OCI-LY7 (cell line): ENCODE measurements at regions not wholly inside any gene's neighbourhood (a gene's known extent, or its start where the extent isn't known, plus 50 kb on each side); places are given as distances from the start of the nearest gene placed in this dataset.

Experiments used
- BruUV-seq: library from RNA; stranded (reverse); fragments of 400-500 nt; replicated peaks from 2 replicates; lab custom pipeline; 2021; lab: Mats Ljungman, UMichigan
- CTCF ChIA-PET: fragments of 300-600 bp; sonication (Branson Sonifier 250); formaldehyde crosslinking; loops from one replicate; lab custom pipeline; 2022; ENCODE audit warnings: antibody characterized with exemption; ENCODE audit not compliant: unreplicated experiment; lab: Charles Lee
- POLR2A ChIA-PET: fragments of 300-600 bp; sonication (Branson Sonifier 250); formaldehyde crosslinking; loops from one replicate; lab custom pipeline; 2022; ENCODE audit warnings: antibody characterized with exemption; lab: Charles Lee
- DNase-seq: peaks from one replicate; pipeline ENCODE4 v3.0.0-alpha.2; 2015; ENCODE audit warnings: low spot score
- H2AFZ ChIP-seq: fragments of 200-600 bp; sonication (generic), shearing (Covaris generic); 2 replicates; pipeline ENCODE4 v1.6.1; 2014; ENCODE audit warnings: mild to moderate bottlenecking, antibody characterized with exemption, low read length, moderate library complexity
- H3K27ac ChIP-seq: fragments of 200-600 bp; sonication (generic); 2 replicates; pipeline ENCODE4 v1.5.1; 2014; ENCODE audit warnings: mixed run types, low read depth, mild to moderate bottlenecking, moderate library complexity, low read length, inconsistent platforms; ENCODE audit not compliant: poor library complexity, severe bottlenecking
- H3K36me3 ChIP-seq: fragments of 200-600 bp; sonication (generic); 2 replicates; pipeline ENCODE4 v1.6.1; 2014; ENCODE audit warnings: mild to moderate bottlenecking, antibody characterized with exemption, low read length, moderate library complexity, mixed read lengths; ENCODE audit not compliant: insufficient read depth
- H3K4me1 ChIP-seq: fragments of 200-600 bp; sonication (generic); 2 replicates; pipeline ENCODE4 v1.5.1; 2014; ENCODE audit warnings: mild to moderate bottlenecking, low read length; ENCODE audit not compliant: insufficient read depth, poor library complexity, severe bottlenecking
- H3K4me2 ChIP-seq: fragments of 200-600 bp; sonication (generic); 2 replicates; pipeline ENCODE4 v1.6.1; 2014; ENCODE audit warnings: mild to moderate bottlenecking, low read length
- H3K4me3 ChIP-seq: fragments of 200-600 bp; sonication (generic); 2 replicates; pipeline ENCODE4 v1.5.1; 2014; ENCODE audit warnings: mild to moderate bottlenecking, low read depth, low read length; ENCODE audit not compliant: poor library complexity, severe bottlenecking
- H3K79me2 ChIP-seq: fragments of 200-600 bp; sonication (generic); 2 replicates; pipeline ENCODE4 v1.6.1; 2016; ENCODE audit warnings: low read depth, mild to moderate bottlenecking, low read length, moderate library complexity, mixed read lengths; ENCODE audit not compliant: insufficient read depth
- H3K9me2 ChIP-seq: fragments of 200-600 bp; sonication (generic); 2 replicates; pipeline ENCODE4 v1.6.1; 2016; ENCODE audit warnings: mild to moderate bottlenecking, low read length, mixed read lengths; ENCODE audit not compliant: insufficient read depth
- H3K9me3 ChIP-seq: fragments of 200-600 bp; sonication (generic); 2 replicates; pipeline ENCODE4 v1.6.1; 2014; ENCODE audit warnings: mild to moderate bottlenecking, mixed run types, low read length, mixed read lengths
- H4K20me1 ChIP-seq: fragments of 200-600 bp; sonication (generic); 2 replicates; pipeline ENCODE4 v1.6.1; 2014; ENCODE audit warnings: mild to moderate bottlenecking, antibody characterized with exemption, low read length, moderate library complexity, mixed read lengths; ENCODE audit not compliant: insufficient read depth
- EZH2phosphoT487 ChIP-seq: fragments of 200-600 bp; sonication (generic); IDR thresholded peaks from 2 replicates; pipeline ENCODE4 v1.6.1; 2018; ENCODE audit warnings: low read depth, borderline replicate concordance, mild to moderate bottlenecking, mixed run types, antibody characterized with exemption, low read length, moderate library complexity, mixed read lengths
- intact Hi-C: fragments of 100-400 bp; cut with micrococcal nuclease; formaldehyde crosslinking; loops from one replicate; pipeline ENCODE4 v1.10.0; 2022; ENCODE audit not compliant: unreplicated experiment
- TF ChIP-seq, protein P1 (sequence below): fragments of 200-600 bp; sonication (generic); conservative IDR thresholded peaks from 2 replicates; pipeline ENCODE4 v1.5.1; 2014; ENCODE audit warnings: mild to moderate bottlenecking, antibody characterized with exemption, low read length, moderate library complexity, mixed read lengths

DNA sequence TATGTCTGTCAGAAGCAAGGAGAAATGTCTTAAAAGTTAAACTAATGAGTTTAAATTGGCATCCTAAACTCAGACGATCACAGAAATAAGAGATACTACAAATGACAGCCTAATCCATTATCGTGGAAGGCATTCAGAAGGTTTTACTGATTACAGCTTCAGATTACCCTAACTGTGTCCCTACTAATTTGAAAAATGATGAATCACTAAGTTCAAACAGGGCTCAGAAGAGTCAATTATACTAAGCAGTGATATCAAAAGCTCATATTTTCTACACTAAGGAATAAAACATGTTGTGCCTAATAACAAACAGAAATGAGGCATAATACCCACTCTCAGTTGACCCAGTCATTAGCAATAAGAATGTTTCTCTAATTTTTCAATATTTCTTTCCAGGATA, 152.0 kb upstream of the NRBF2 start:
- ChIA-PET POLR2A (no interaction called here), CTCF (no interaction called here)
- TF ChIP-seq, protein P1, sequence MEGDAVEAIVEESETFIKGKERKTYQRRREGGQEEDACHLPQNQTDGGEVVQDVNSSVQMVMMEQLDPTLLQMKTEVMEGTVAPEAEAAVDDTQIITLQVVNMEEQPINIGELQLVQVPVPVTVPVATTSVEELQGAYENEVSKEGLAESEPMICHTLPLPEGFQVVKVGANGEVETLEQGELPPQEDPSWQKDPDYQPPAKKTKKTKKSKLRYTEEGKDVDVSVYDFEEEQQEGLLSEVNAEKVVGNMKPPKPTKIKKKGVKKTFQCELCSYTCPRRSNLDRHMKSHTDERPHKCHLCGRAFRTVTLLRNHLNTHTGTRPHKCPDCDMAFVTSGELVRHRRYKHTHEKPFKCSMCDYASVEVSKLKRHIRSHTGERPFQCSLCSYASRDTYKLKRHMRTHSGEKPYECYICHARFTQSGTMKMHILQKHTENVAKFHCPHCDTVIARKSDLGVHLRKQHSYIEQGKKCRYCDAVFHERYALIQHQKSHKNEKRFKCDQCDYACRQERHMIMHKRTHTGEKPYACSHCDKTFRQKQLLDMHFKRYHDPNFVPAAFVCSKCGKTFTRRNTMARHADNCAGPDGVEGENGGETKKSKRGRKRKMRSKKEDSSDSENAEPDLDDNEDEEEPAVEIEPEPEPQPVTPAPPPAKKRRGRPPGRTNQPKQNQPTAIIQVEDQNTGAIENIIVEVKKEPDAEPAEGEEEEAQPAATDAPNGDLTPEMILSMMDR: no peak
- H2AFZ ChIP-seq: no peak overlapping the region
- H3K4me1 ChIP-seq: no peaks in the 10 kb centered on the region
- H3K9me3 ChIP-seq: no peaks in the 10 kb centered on the region
- no peaks in the 10 kb centered on the region for H3K36me3 ChIP-seq
- no peaks in the 10 kb centered on the region for H3K79me2 ChIP-seq
- intact Hi-C loops: no loop called here
- DNase-seq: no peak
- H3K4me3 ChIP-seq: no peak overlapping the region
- no peaks in the 10 kb centered on the region for H3K9me2 ChIP-seq
- H4K20me1 ChIP-seq: no peaks in the 10 kb centered on the region; the same call in 1 of the 2 replicates
- no peak overlapping the region for H3K4me2 ChIP-seq
- BruUV-seq: no TSS peak
- H3K27ac ChIP-seq: no peak overlapping the region

DNA sequence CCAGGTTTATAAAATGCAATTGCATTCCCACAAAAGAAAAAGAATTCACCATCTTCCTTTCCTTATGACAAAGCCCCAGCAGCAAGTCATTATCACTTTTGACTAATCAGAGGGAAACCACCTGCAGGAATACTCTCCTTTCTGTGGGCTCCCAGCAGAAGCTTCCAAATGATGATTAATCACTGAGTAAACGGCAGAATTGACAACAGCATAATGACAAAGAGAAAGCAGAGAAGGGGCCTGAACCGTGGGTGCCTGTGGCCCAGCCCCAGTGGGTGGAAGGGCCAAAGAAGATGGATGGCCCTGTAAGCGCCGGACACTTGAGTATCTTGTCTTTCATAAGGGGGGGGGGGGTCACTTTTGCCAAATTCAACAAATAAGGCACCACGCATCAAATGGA, 152.4 kb upstream of the NRBF2 start:
- intact Hi-C loops: no loop called here
- ChIA-PET CTCF (no interaction called here), POLR2A (interaction anchor here (0.7 kb wide), 1 partner anchor 323 kb away, joined by 4 read pairs; no protein-coding TSS in a partner anchor)
- no peak overlapping the region for H3K27ac ChIP-seq
- no peaks in the 10 kb centered on the region for H3K4me1 ChIP-seq
- no TSS peak for BruUV-seq
- no peaks in the 10 kb centered on the region for H3K36me3 ChIP-seq
- H3K79me2 ChIP-seq: no peaks in the 10 kb centered on the region
- H3K9me3 ChIP-seq: no peaks in the 10 kb centered on the region
- no peaks in the 10 kb centered on the region for H3K9me2 ChIP-seq
- no peak overlapping the region for H3K4me3 ChIP-seq
- TF ChIP-seq, protein P1: no peak
- no peak for TF ChIP-seq EZH2phosphoT487
- no peaks in the 10 kb centered on the region; the same call in 1 of the 2 replicates for H4K20me1 ChIP-seq
- H3K4me2 ChIP-seq: no peak overlapping the region
- DNase-seq: no peak
- H2AFZ ChIP-seq: no peak overlapping the region

DNA sequence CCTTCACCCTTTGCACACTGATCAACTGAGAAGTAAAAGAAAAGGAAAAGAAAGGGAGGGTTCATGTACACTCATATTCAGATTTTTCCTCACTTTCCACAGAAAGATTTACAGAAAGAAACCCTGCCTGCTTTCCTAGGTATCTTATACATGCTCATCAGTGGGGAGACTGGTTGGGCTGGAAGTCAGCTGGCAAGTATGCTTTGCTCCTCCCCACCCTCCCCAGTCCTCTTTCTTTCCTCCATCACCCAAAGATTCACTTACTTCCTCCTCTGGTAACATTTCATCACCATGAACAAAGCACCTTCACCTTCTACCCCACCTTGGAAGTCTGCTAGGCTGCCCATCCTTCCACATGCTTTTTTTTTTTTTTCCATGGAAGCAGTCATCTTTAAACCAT, 153.2 kb upstream of the NRBF2 start:
- no TSS peak for BruUV-seq
- Histone ChIP-seq H3K9me2 (no peaks in the 10 kb centered on the region), H2AFZ (no peak overlapping the region), H3K4me3 (no peak overlapping the region), H3K9me3 (no peaks in the 10 kb centered on the region), H3K4me2 (no peak overlapping the region), H3K36me3 (no peaks in the 10 kb centered on the region), H3K4me1 (no peaks in the 10 kb centered on the region), H4K20me1 (no peaks in the 10 kb centered on the region; the same call in 1 of the 2 replicates), H3K79me2 (no peaks in the 10 kb centered on the region), H3K27ac (no peak overlapping the region)
- DNase-seq: no peak
- ChIA-PET POLR2A (interaction anchor here (0.7 kb wide), 1 partner anchor 324 kb away, joined by 4 read pairs; no protein-coding TSS in a partner anchor), CTCF (no interaction called here)
- intact Hi-C loops: no loop called here
- TF ChIP-seq, protein P1: no peak
- no peak for TF ChIP-seq EZH2phosphoT487
